ENCODE measurements at regions not wholly inside any gene's neighbourhood (a gene's known extent, or its start where the extent isn't known, plus 50 kb on each side); places are given as distances from the start of the nearest gene placed in this dataset.

DNA sequence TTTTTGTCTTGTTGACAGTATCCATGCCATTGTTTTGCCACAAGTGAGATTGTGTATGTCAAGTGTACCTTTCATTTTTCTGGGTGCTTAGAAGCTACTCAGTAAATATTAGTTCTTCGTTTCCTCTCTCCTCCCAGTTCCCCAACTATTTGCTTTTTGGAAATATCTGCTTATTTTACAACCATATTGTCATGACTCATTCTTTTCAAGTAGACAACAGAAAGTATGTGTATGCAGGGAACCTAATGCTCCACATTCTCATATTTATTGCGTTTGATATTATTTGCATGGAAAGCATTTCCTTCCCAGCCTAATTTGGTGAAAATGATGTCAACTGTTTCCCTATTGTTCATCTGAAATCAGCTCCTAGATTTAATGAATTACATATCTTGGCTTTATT, 483.7 kb upstream of the RIOK2 start:
- peak; percentile 25; the same call in 1 of the 3 replicates for ATAC-seq

DNA sequence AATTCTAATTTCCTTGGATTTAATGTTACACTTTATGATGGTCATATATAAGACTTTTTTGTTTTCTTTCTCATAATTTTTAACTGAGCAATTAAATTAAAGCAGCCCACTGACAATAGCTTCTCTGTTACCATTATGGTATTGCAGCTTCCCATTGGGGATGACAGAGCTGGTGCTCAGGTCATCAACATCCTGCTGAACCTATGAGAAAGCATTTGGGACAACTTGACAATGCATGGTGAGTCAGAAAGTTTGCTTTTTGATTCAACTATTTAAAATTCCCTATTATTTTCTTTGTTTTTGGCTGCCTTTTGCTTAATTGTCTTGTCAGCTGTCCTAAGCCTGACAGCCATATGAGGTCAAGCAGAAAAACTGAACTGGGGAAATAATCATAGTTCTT, 487.4 kb upstream of the RIOK2 start:
- no peak for ATAC-seq
- TF ChIP-seq BACH2 (CRISPR knock-in tag; IDR thresholded peaks at IDR 0.05; ENCODE audit: borderline replicate concordance) (no peak), ARNTL (CRISPR knock-in tag; IDR thresholded peaks at IDR 0.05; ENCODE audit: borderline replicate concordance, low read depth) (no peak), PPARA (CRISPR knock-in tag; IDR thresholded peaks at IDR 0.05; ENCODE audit: borderline replicate concordance) (no peak)
- TF ChIP-seq, protein P1, sequence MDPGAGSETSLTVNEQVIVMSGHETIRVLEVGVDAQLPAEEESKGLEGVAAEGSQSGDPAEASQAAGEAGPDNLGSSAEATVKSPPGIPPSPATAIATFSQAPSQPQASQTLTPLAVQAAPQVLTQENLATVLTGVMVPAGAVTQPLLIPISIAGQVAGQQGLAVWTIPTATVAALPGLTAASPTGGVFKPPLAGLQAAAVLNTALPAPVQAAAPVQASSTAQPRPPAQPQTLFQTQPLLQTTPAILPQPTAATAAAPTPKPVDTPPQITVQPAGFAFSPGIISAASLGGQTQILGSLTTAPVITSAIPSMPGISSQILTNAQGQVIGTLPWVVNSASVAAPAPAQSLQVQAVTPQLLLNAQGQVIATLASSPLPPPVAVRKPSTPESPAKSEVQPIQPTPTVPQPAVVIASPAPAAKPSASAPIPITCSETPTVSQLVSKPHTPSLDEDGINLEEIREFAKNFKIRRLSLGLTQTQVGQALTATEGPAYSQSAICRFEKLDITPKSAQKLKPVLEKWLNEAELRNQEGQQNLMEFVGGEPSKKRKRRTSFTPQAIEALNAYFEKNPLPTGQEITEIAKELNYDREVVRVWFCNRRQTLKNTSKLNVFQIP (CRISPR knock-in tag; IDR thresholded peaks at IDR 0.05; ENCODE audit: borderline replicate concordance, low read depth) = no peak
- TF ChIP-seq, protein P2, sequence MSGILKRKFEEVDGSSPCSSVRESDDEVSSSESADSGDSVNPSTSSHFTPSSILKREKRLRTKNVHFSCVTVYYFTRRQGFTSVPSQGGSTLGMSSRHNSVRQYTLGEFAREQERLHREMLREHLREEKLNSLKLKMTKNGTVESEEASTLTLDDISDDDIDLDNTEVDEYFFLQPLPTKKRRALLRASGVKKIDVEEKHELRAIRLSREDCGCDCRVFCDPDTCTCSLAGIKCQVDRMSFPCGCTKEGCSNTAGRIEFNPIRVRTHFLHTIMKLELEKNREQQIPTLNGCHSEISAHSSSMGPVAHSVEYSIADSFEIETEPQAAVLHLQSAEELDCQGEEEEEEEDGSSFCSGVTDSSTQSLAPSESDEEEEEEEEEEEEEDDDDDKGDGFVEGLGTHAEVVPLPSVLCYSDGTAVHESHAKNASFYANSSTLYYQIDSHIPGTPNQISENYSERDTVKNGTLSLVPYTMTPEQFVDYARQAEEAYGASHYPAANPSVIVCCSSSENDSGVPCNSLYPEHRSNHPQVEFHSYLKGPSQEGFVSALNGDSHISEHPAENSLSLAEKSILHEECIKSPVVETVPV (CRISPR knock-in tag; IDR thresholded peaks at IDR 0.05) = no peak
- TF ChIP-seq, protein P3, sequence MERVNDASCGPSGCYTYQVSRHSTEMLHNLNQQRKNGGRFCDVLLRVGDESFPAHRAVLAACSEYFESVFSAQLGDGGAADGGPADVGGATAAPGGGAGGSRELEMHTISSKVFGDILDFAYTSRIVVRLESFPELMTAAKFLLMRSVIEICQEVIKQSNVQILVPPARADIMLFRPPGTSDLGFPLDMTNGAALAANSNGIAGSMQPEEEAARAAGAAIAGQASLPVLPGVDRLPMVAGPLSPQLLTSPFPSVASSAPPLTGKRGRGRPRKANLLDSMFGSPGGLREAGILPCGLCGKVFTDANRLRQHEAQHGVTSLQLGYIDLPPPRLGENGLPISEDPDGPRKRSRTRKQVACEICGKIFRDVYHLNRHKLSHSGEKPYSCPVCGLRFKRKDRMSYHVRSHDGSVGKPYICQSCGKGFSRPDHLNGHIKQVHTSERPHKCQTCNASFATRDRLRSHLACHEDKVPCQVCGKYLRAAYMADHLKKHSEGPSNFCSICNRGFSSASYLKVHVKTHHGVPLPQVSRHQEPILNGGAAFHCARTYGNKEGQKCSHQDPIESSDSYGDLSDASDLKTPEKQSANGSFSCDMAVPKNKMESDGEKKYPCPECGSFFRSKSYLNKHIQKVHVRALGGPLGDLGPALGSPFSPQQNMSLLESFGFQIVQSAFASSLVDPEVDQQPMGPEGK (CRISPR knock-in tag; IDR thresholded peaks at IDR 0.05; ENCODE audit: borderline replicate concordance) = no peak

More for the DNA sequence above, 483.7 kb upstream of the RIOK2 start:
- TF ChIP-seq SNAI2 (CRISPR knock-in tag; IDR thresholded peaks at IDR 0.05) (no peak), CSDC2 (CRISPR knock-in tag; IDR thresholded peaks at IDR 0.05) (no peak), TOX (CRISPR knock-in tag; IDR thresholded peaks at IDR 0.05; ENCODE audit: borderline replicate concordance) (no peak), BACH2 (CRISPR knock-in tag; IDR thresholded peaks at IDR 0.05; ENCODE audit: borderline replicate concordance) (no peak), TCF4 (CRISPR knock-in tag; IDR thresholded peaks at IDR 0.05; ENCODE audit: borderline replicate concordance) (no peak), GLIS3 (CRISPR knock-in tag; IDR thresholded peaks at IDR 0.05) (no peak), ESRRG (CRISPR knock-in tag; IDR thresholded peaks at IDR 0.05) (no peak), PPARA (CRISPR knock-in tag; IDR thresholded peaks at IDR 0.05; ENCODE audit: borderline replicate concordance) (no peak), ZFP3 (CRISPR knock-in tag; IDR thresholded peaks at IDR 0.05) (no peak), ZNF8 (CRISPR knock-in tag; IDR thresholded peaks at IDR 0.05) (no peak), ZNF565 (CRISPR knock-in tag; conservative IDR thresholded peaks at IDR 0.05; ENCODE audit: low read depth) (no peak), ZFP30 (CRISPR knock-in tag; IDR thresholded peaks at IDR 0.05) (no peak)
- TF ChIP-seq, protein P2 (CRISPR knock-in tag; IDR thresholded peaks at IDR 0.05) = no peak
- TF ChIP-seq, protein P4, sequence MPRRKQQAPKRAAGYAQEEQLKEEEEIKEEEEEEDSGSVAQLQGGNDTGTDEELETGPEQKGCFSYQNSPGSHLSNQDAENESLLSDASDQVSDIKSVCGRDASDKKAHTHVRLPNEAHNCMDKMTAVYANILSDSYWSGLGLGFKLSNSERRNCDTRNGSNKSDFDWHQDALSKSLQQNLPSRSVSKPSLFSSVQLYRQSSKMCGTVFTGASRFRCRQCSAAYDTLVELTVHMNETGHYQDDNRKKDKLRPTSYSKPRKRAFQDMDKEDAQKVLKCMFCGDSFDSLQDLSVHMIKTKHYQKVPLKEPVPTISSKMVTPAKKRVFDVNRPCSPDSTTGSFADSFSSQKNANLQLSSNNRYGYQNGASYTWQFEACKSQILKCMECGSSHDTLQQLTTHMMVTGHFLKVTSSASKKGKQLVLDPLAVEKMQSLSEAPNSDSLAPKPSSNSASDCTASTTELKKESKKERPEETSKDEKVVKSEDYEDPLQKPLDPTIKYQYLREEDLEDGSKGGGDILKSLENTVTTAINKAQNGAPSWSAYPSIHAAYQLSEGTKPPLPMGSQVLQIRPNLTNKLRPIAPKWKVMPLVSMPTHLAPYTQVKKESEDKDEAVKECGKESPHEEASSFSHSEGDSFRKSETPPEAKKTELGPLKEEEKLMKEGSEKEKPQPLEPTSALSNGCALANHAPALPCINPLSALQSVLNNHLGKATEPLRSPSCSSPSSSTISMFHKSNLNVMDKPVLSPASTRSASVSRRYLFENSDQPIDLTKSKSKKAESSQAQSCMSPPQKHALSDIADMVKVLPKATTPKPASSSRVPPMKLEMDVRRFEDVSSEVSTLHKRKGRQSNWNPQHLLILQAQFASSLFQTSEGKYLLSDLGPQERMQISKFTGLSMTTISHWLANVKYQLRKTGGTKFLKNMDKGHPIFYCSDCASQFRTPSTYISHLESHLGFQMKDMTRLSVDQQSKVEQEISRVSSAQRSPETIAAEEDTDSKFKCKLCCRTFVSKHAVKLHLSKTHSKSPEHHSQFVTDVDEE (CRISPR knock-in tag; IDR thresholded peaks at IDR 0.05) = no peak
- TF ChIP-seq, protein P3 (CRISPR knock-in tag; IDR thresholded peaks at IDR 0.05; ENCODE audit: borderline replicate concordance) = no peak
- TF ChIP-seq, protein P1 (CRISPR knock-in tag; IDR thresholded peaks at IDR 0.05; ENCODE audit: borderline replicate concordance, low read depth) = no peak
